ENCODE measurements at regions not wholly inside any gene's neighbourhood (a gene's known extent, or its start where the extent isn't known, plus 50 kb on each side); places are given as distances from the start of the nearest gene placed in this dataset.
"Not testable (repeated sequence)": the region's sequence is repeated elsewhere in the genome, so short reads cannot be mapped to it uniquely, and the experiment has no call there.

DNA sequence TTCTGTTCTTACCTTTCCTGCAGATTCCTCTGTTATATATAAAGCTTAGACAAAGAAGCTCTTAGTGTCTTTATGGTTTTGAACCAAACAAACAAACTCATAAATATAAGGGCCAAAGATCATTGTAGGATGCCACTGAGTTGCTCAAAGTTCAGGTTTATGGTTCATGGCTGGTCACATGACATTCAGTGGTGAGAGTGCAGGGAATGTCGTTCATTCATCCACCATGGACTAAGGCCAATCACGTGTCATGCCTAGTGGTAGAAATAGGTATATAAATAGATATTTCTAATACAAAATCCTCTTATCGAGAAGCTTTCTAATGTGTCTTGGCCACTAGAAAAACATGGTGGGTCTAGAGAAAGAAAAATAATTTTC is 119.4 kb downstream of the GATA3 start:
- no peak for DNase-seq

DNA sequence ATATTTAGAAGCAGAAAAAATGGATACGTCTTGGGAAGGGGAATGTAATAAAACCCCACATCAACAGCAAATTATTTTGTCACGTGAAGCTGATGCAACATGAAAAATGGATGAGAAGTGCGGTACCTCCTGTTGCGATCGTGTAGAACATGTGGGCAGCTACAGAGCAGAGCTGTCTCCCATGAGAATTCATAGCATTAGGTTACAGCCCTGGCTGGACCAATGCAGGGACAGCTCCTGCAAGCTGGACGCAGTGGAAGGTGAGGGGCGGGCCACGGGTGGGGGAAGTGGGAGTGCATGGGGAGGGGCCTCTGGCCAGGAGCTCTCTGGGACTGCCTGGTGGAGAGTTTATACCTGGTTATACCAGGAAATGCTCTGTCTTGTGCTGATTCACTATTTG is 120.3 kb downstream of the GATA3 start:
- no peak for DNase-seq

DNA sequence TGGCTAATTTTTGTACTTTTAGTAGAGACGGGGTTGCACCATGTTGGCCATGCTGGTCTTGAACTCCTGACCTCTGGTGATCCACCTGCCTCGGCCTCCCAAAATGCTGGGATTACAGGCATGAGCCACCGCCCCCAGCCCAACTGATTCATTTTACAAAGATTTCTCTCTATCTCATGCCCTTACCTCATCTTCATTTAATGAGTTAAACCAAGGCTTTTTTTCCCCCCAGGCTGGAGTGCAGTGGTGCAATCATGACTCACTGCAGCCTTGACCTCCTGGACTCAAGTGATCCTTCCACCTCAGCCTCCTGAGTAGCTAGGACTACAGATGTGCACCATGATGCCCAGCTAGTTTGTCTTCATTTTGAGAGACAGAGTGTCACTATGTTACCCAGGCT is 123.0 kb downstream of the GATA3 start:
- DNase-seq, result not testable (repeated sequence)

DNA sequence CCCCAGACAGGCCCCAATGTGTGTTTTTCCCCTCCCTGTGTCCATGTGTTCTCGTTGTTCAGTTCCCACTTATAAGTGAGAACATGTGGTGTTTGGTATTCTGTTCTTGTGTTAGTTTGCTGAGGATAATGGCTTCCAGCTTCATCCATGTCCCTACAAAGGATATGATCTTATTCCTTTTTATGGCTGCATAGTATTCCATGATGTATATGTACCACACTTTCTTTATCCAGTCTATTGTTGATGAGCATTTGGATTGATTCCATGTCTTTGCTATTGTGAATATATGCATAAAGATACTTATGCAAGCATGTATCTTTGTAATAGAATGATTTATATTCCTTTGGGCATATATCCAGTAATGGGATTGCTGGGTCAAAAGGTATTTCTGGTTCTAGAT is 125.3 kb downstream of the GATA3 start:
- not testable (repeated sequence) for DNase-seq

DNA sequence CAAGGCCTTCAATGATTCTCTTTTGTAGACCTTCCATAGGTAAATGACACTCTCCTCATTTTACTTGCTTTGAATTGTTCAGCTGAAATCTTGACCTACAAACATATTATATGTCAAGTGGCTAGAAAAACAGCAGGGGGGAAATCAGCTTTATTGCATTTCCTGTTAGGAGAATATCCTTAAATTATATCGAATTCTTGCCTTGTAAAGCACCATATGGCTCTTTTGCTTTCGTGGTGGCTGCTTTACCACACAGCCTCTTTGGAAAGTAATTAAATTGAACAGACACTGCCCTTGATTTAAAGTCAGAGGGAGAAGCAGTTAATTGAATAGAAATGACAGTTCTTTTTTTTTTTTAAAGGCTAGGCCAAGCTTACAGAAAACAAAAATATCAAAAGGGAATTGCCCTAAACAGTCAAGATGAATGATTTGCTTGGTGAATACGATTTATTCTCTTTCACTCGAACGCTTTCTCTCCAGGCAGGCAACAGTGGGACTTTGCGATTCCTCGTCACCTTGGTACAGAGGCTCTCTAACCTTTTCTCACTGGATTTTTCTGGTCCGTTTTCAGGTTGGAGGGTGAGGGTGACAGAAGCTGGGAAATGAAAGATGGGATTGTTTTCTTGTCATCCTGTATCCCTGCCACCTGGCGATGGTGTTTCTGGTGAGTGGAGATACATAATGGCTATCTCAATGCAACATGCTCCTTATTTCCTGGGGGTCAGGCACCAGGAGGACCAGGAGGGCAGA is 126.0 kb downstream of the GATA3 start:
- no peak for DNase-seq

DNA sequence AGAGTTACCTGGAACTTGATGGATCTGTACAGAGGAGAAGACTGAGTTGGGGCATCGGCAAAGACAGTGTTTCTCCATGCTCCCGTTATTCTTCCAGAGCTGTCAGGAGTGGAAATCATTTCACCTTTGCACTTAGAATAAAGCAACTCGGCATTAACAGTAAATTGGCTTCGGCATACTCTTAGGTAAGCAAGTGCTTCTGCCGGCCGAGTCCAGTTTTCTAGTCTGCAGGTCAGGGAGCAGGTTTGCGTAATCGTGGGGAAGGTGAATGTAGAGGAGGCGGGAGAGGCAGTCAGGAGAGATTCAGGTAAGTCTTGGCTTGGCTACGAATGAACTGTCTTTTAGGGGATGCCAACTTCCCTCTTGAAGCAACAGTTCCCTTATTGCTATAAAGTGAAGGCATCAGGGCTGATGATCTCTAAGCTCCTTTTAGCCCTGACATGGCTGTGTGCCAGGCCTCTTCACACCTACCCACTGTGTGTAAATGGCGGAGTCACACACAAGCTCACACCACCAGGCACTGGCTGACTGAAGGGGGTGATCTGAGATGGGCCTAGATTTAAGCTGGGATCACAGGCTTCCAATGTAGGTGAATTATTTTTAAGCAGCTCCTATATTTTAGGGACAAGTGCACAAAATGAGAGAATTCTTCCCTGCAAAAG is 127.1 kb downstream of the GATA3 start:
- no peak for DNase-seq

DNA sequence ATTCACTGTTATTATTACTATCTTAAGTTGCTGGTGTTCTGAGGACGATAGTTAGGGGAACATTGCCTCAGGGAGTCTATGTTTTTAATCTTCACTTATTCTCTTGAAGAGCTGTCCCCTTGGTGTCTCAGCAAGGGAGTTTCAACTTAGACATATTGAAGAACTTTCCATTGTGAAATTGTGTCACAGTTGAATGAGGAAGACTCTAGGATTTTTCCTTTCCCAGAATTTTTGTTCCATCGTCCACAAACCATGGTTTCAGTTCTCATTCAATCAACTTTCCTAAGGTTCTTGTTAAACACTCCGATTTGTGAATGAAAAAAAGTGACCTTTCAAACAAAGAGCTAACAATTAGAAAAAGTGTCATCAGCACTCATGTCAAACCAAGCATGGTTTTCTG is 128.3 kb downstream of the GATA3 start:
- no peak for DNase-seq

DNA sequence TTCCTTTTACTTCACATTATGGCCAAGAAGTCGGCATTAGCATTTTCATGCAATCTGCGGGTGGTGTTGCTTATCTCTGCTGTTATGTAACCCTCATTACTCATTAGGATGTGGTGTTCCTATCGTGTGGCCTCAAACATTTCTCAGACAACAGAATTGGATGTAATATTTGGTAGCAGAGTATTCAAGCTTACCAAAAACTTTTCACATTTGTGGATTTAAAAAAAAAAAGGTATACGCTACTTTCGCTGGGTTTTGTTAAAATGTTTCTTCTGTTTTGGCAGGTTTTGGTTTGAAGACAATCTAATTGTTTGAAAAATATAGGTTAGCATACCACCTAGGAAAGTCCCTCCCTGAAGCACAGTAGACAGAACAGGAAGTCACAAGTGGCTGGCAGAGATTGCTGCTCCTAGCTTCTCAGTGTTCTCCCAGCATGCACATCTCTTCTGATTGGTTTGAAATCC is 128.8 kb downstream of the GATA3 start:
- DNase-seq, result no peak

DNA sequence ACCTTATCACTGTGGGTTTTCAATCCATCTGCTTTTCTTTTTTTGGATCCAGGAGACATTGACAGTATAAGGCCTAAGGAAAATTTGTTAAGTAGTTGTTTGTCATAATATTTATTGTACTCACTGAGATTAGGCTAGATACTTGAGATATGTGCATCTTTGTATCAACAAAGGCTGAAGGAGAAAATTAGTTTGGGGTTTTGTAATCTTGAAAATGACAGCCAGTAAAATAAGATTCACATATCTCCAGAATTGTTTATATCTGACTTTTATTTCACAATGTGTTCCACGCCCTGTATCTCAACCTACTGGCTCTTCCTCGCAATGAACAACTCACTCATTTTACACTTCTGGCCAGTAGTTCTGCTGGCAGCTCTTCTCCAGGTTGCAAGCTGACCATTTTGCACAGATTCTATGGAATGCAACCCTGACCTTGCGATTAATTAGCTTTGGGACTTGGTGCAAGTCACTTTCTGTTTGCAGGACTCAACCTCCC is 132.7 kb downstream of the GATA3 start:
- no peak for DNase-seq

DNA sequence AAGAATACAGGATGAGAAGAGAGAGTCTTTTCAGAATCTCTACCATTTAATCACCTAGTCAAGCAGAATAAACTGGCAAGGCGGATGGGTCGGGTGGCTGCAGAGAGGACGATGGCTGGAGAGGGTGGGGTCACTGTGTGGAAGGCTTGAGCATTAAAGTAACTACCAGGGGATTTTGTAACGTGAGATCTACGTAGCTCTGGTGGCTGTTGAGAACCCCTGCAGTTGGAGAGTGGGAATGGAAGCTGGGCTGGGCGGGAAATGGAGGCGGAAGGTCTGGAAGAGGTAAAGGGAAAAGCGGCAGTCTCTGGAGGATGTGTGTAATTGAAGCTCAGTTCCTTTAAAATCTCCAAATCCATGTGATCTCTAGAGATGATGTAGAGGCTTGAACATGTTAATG is 135.0 kb downstream of the GATA3 start:
- DNase-seq, result no peak

DNA sequence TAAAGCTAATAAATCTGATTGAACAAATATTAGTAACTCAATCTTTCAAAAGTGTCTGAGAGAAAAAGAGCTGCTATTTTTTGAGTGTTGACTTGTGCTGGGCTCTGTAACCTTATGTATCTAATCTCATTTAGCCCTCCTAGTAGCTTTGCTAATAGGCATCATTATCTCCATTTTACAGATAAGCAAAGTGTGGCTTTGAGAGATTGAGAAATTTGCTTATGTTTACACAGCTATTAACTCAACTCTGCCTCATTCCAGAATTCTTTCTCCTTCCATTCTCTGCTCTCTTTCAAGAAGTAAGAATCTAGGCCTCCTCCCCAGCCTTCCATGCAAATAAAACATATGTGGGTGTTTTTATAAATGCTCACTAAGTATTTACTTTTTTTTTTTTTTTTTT is 137.8 kb downstream of the GATA3 start:
- no peak for DNase-seq

DNA sequence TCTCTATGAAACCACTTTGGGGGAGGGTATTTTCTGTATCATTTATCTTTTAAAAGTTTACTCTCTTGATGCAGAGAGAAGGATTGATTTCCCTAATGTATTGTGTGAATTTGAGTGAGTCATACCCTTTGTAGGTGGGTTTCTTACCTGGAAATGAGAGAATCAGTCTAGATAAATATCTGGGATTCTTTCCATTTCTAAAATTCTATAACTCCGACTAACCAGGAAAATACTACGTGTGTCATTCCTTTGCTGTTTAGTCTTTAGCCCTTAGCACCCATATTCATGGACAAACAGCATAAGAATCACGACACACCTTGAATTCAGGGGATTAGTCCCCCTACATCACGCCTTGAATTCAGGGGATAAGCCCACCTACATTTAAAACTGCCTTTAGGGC is 139.1 kb downstream of the GATA3 start:
- no peak for DNase-seq

DNA sequence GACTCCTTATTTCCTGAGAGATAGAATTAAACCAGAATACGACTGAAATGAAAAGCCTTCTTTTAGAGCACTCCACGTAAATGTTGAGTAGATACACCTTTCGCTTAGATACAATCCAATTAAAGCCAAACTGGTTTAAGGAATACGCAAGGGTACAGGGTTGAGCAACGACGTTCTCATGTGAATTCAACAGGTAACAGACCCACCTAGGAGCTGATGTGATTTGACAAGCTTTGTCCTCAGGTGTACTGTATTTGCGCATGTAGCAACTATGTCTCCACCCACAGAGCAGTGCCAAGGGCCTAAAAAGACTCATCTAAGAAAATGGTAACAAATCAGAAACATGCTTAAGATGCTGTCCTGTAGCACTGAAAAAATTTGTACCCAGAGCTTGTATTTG is 139.6 kb downstream of the GATA3 start:
- no peak for DNase-seq

DNA sequence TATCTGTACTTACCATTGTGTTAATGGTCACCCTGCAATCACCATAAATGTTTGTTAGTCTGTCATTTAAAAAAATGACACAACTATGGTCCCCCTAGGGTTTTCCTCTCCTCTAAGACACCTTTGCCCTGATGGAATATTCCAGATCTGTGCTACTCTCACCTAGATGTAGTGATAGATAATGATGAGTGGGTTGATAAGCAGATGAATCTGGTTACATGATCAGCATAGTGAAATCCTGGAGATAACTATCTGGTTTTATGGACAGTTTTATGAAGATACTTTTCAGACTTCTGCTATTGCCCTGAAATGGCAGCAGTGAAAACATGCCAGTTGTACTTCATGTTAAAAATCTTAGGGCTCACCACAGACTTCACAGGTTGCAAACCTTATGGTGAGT is 152.4 kb downstream of the GATA3 start:
- DNase-seq, result no peak

DNA sequence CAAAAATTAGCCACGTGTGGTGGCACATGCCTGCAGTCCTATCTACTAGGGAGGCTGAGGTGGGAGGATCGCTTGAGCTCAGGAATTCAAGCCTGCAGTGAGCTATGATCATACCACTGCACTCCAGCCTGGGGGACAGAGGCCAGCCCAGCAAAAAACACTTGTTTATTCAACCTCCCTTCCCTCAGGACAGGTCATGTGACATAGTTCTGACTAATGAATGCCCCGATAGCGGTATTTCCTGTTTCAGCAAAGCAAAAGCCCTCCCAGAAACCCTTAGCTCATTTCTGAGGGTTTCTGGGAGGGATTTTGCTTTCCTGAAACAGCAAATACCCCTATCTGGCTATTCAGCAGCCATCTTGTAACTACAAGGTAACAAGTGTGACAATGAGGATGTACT is 157.1 kb downstream of the GATA3 start:
- DNase-seq, result no peak

DNA sequence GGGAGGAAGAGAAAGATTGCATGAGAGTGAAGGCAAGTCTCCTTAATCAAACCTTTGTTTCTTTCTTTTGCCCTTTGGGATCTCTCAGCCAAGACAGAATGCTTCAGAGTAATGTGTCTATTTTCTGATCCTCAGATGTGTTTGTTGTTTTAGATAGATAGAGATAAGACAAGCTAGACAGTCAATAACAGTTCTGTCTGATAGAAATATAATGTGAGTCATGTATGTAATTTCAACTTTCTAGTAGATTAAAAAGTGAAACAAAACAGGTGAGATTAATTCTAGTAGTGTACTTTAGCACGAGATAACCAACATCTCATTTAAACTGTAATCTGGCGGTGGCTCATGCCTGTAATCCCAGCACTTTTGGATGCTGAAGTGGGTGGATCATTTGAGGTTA is 159.2 kb downstream of the GATA3 start:
- DNase-seq, result no peak

DNA sequence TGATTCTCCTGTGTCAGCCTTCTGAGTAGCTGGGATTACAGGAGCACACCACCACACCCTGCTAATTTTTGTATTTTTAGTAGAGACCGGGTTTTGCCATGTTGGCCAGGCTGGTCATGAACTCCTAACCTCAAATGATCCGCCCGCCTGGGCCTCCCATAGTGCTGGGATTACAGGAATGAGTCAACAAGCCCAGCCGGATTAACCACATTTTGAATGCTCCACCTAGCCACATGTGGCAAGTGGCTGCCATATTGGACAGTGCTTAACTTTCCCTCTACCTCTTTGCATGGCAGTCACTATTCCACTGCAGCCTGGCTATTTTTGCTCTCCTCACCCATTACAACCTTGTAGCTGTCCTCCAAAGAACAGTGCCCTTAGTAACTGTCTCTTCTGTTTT is 160.1 kb downstream of the GATA3 start:
- DNase-seq, result no peak

DNA sequence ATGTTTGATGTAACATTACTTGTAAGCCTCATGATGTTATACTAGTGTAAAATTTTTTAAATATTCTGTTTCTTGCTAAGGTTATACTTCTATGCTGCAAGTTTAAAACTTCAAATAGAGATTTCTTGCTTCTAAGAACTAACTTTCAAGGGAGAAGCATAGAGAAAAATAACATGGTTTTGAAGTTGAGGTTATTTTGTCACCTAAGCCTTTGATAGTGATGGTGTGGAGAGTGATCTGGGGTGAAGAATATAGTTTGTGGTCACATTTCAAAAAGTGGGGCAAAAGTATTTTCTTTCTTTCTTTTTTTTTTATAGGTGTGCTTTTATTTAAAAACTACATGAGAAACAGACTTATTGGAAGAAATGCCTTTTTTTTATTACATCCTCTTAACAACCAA is 162.4 kb downstream of the GATA3 start:
- DNase-seq, result no peak

DNA sequence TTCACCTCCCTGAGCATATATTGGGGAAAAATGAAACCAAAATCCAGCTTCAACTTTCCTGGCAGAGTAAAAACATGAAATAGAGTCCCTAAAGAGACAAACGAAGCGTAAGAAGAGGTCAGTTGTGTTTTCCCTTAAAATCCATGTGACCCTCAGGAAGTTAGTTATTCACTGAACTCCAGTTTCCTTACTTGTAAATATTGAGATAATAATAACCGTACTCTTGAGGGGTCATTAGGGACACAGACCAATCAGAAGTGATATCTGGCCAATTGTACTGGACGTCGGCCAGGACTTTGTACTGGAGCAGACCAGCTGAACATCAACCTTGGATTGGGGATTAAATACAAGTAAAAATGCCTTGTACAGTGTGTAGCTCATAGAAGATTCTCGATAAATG is 167.0 kb downstream of the GATA3 start:
- DNase-seq, result no peak

DNA sequence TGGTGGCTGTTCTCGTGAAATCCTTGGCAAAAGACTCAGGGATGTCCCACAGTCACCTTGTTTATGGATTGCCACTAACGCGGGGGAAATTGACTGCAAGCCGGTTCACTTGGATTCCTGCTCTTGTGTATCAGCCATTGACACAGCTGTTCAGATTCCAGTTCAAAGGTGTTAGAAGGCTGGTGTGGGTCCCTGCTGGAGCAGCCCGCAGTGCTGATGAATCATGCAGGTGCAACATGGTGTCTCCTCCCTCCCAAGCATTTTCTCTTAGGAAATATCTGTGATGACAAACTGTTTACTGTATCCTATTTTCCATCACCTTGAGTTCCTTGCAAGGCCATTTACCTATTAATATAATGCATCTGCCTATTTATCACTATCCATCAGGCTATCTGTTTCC is 170.1 kb downstream of the GATA3 start:
- DNase-seq, result no peak

DNA sequence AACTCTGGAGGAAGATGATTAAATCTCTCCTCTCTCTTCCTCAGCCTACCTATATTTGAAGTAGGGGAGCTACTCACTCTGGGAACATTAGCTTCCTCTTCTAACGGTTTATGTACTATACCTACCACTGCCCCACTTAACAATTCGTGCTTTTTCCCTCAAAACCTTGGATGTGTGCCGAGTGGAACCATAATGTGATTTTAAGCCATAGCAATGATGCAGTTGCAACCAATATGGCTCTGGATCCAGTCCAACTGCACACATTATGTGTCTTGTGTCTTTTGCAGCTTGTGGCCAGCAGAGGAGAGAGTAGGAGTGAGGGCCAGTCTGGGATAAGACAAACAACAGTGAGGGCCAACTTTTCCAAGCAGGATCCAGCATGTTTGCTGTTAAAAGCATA is 170.7 kb downstream of the GATA3 start:
- DNase-seq, result no peak

DNA sequence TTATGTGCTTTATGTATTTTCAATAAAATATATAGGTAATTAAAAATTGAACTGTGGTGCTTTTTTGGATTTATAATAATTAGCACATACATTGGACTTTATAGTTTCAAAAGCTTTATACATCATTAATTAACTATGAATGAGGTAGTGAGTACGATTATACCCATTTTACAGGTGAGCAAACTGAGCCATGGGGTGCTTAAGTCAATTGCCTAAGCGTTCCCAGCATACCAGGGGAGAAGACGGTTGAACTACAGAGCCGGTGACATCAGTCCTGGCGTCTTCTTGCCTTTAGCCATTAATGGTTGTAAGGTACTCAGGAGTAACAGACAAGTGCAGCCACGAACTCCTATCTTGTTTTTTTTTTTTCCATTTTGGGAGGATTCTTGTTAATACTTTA is 172.8 kb downstream of the GATA3 start:
- DNase-seq, result no peak

DNA sequence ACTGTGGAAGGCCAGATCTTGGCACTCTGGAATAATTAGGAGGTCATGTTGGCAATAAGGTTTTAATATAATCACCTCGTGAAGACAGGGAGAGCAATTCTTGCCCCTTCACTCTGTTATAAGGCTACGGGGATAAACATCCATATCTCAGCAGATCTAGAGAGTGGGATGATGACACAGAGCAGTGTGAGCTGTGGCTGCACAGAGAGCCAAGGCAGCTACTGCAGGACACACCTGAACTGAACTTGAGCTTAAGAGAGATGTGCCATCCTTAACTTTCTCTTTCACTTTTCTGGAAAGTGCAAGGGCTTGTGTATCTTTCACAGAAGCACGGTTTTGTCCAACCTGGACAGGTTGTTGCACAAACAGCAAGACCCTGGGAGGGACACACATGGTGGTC is 174.7 kb downstream of the GATA3 start:
- no peak for DNase-seq

DNA sequence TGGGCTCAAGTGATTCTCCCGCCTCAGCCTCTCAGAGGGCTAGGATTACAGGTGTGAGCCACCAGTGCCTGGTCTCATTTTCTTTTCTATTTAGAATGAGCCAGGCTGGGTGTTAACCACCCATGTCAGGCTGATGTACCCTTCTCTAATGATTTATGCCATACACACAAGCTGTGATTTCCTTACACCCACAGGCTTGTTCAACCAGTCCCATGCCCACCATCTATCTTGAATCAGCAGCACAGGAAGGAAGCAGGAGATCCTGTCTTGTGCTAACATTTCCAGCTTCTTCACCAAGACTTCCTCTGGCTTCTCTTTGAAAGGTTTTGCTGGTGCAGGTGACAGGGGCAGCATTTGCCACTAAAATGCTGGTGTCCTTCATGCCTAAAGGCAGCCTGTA is 176.4 kb downstream of the GATA3 start:
- DNase-seq, result no peak

DNA sequence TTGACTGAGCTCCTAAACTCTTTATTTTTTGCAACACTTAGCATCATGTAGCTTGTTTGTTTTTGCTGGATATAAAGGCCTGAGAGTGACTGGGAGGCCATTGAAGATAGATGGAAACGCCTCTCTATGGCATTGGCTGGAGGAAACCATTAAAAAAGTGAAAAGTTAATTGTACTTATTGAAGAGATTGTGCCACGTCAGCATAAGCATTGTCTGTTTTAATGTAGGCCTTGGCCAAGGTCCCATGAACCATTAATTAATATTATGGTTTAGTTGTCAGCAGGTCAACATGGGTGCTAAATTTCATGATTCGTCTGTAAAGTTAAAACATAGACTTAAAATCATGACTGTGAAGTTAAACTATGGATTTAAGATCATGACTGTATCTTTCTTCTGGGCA is 178.6 kb downstream of the GATA3 start:
- no peak for DNase-seq

All from DMS79 treated with DMSO at 0.1 percent for 48 hours (cell line).